Upper lobe of left lung (tissue), 4 donors: ENCODE measurements at regions not wholly inside any gene's neighbourhood (a gene's known extent, or its start where the extent isn't known, plus 50 kb on each side); places are given as distances from the start of the nearest gene placed in this dataset.

Experiments used
- POLR2A ChIP-seq, 4 donors: fragments of 450-650 bp; IDR thresholded peaks; one replicate each; pipeline ENCODE4 v1.5.1; 2016 to 2017; ENCODE audit warnings: antibody characterized with exemption in 4 of 4, mild to moderate bottlenecking in 2 of 4
- POLR2AphosphoS5 ChIP-seq, 2 donors: sonication (generic); formaldehyde crosslinking; IDR thresholded peaks; one replicate each; pipeline ENCODE4 v1.5.1; 2017; ENCODE audit warnings: antibody characterized with exemption in 2 of 2
- TF ChIP-seq, protein P1 (sequence below), 6 experiments: fragments of 450-650 bp in 4 of 6; fragments of 200-600 bp in 2 of 6; sonication (generic) in 2 of 6; IDR thresholded peaks; one replicate each; pipeline ENCODE4 v1.5.1; 2016 to 2019; ENCODE audit warnings: antibody characterized with exemption in 6 of 6

GRCh38 chr2:215487002-215487372, 51.1 kb upstream of the FN1 start:
- TF ChIP-seq POLR2A (IDR thresholded peaks at IDR 0.05), result no peak
- no peak for TF ChIP-seq POLR2AphosphoS5 (IDR thresholded peaks at IDR 0.05)
- TF ChIP-seq, protein P1, sequence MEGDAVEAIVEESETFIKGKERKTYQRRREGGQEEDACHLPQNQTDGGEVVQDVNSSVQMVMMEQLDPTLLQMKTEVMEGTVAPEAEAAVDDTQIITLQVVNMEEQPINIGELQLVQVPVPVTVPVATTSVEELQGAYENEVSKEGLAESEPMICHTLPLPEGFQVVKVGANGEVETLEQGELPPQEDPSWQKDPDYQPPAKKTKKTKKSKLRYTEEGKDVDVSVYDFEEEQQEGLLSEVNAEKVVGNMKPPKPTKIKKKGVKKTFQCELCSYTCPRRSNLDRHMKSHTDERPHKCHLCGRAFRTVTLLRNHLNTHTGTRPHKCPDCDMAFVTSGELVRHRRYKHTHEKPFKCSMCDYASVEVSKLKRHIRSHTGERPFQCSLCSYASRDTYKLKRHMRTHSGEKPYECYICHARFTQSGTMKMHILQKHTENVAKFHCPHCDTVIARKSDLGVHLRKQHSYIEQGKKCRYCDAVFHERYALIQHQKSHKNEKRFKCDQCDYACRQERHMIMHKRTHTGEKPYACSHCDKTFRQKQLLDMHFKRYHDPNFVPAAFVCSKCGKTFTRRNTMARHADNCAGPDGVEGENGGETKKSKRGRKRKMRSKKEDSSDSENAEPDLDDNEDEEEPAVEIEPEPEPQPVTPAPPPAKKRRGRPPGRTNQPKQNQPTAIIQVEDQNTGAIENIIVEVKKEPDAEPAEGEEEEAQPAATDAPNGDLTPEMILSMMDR (IDR thresholded peaks at IDR 0.05), result no peak
